DMS153 treated with DMSO at 0.1 percent for 48 hours (cell line): ENCODE measurements at regions not wholly inside any gene's neighbourhood (a gene's known extent, or its start where the extent isn't known, plus 50 kb on each side); places are given as distances from the start of the nearest gene placed in this dataset.
A peak's percentile ranks its signal among the peaks of the same experiment; 100 is the strongest.

Experiments used
- DNase-seq: peaks from one replicate; lab custom pipeline; 2025; ENCODE audit not compliant: unreplicated experiment; lab: John Stamatoyannopoulos, UW

DNA sequence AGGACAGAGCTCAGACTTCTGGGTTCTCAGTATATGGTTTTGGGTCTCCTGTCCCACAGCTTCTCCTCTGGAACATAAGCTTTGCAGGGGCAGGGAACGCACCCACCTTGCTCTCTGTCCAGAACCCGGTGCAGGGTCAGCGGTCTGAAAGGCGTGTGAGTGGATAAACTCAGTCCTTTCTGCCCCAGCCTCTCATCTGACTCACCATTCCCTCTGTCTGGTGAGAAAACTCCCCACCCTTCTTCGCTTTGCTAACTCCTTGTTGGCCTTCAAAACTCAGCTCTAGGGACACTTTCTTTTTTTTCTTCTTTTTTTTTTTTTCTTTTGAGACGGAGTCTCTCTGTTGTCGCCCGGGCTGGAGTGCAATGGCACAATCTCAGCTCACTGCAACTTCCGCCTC lies 68.9 kb upstream of the NUP50 start:
- DNase-seq: no peak

DNA sequence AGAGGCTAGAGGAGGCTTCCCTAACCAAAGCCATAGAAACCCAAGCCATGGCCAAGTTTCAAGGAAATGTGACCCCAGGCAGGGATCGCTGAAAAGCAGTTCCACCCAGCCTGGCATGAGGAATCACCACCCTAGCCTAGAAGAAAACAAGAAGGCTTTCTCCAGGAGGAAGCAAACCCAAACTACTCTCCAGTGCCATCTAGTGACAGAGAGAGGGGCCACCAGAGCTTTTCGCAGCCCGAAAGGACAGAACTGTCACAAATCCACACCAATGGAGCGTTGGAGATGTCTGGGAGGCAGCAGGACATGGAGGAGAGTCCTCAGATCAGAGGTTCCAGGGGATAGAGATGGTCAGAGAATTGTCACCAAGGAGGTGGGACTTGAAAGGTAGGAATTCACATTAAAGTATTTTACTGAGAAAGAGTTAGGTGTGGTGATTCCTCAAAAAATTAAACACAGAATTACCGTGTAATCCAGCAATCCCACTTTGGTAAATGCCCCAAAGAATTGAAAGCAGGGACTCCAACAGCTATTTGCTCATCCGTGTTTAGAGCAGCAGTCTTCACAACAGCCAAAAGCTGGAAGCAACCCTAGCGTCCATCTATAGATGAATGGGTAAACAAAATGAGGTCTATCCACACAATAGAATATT lies 67.3 kb upstream of the NUP50 start:
- peak; percentile 38 for DNase-seq

DNA sequence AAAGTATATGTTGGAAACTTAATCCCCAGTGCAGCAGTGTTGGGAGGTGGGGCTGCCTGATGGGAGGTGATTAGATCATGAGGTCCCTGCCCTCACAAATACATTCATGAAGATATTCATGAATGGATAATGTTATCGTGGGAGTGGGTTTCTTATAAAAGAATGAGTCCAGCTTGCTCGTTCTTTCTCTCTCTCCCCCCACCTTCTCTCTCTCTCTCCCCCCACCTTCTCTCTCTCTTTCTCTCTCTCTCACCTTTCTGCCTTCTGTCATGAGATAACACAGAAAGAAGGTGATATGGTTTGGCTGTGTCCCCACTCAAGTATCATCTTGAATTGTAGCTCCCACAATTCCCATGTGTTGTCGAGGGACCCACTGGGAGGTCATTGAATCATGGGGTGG lies 66.7 kb upstream of the NUP50 start:
- DNase-seq: no peak

DNA sequence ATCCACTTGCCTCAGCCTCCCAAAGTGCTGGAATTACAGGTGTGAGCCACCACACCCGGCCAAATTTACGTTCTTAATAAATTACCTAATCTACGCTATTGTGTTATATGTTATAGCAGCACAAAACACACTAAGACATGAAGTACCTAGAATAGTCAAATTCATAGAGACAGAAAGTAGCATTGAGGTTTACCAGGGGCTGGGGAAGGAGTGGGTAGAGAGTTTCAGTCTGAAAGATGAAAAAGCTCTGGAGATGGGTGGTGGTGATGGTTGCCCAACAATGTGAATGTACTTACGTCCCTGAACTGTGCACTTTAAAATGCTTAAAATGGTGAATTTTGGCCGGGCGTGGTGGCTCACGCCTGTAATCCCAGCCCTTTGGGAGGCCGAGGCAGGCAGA lies 65.7 kb upstream of the NUP50 start:
- DNase-seq: no peak

- DNase-seq: no peak
Measured at GRCh38 chr22:45099961-45100360, 63.8 kb upstream of the NUP50 start.

GRCh38 chr22:45101515-45102227 lies 62.1 kb upstream of the NUP50 start:
- peak; percentile 39 for DNase-seq

GRCh38 chr22:45102896-45103420 lies 60.8 kb upstream of the NUP50 start:
- DNase-seq: no peak

DNA sequence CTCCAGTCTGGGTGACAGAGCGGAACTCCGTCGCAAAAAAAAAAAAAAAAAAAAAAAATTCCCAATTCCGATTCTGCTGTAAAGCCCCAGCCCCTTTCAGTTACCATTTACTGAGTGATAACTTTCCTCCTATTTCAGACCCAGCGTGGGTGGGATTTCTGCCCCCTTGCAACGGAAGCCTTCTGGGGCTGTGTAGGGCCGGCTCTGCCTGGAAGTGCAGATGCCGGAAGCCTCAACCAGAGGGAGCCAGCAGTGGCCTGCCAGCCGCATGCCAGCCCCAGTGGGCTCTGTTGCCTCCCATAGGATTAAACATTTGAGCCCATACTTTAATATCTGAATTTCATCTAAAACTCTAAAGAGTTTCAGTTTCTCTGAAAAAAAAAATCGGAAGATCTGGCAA lies 60.0 kb upstream of the NUP50 start:
- no peak for DNase-seq

DNA sequence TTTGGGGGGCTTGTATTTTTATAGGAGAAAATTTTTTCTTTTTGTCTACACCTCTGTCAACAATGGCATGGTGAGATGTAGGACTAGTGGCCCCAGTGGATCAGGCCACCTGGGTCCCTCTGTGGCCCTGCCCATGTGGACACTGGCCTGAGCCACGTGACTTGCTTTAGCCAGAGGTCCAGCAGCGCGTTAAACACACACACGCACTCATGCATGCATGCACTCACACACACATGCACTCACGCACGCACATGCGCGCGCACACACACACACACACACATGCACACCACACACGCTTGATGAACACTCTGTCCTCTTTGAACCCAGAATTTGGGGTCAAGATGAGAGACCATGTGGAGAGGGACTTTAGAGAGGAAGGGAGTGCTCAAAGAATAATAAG lies 59.4 kb upstream of the NUP50 start:
- DNase-seq: no peak

DNA sequence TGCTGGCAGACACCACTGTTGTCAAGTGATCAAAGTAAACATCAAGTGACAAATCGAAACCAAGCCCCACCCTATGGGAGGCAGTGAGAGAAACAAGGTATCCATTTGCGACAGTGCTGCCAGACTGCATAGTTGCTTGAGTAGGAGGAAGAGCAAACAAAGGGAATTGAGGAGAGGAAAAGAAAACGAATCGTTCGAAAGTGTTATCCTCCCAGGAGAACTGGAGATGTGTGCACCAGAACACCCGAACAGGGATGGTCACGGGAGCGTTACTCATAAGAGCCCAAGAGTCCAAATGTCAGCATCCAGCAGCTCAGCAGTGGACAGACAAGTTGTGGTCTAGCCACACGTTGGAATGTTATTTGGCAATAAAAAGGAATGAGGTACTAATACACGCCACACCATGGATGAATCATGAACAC lies 58.4 kb upstream of the NUP50 start:
- no peak for DNase-seq

DNA sequence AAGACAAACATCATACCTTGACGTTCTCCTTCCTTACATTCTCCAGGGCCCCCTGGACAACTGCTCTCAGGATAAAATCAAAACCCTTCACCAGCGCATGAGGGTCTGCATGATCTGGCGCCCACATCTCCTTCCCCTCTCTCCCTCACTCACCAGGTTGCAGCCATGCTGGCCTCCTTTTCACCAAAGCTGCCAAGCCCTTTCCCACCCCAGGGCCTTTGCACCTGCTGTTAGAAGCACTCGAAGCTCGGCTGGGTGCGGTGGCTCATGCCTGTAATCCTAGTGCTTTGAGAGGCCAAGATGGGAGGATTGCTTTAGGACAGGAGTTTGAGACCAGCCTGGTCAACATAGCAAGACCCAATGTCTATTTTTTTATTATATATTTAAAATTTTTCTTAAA lies 56.1 kb upstream of the NUP50 start:
- no peak for DNase-seq

DNA sequence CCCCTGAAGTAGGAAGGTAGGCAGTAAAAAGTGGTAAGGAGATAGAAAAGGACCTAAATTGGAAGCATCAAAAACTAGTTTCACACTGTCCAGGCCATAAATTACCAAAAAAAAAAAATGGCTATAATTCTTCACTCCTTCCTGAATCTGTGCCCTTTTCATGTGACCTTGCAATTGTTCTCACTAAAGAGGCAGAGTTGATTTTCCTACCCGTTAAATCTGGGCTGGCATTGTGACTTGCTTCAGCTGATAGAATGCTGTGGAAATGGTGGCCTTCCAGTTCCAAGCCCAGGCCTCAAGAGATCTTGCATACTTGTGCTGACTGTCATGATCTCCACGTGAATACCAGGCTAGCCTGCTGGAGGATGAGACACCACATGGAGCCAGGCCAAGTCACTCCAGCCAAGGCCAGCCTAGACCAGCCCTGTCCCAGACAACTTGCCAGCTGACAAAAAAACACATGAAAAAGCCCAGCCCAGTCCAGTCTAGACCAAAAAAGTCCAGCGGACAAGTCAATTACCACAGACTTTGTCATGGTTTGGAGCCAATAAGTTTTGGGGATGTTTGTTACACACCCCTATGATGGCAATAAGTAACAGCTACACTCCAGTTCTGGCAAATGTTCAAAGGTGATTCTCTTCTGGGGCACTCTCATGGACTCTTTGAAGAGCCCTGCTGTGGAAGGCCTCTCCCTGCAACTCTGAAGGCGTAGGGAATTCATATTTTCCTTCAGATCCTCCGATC lies 51.4 kb upstream of the NUP50 start:
- no peak for DNase-seq
